ENCODE measurements at regions not wholly inside any gene's neighbourhood (a gene's known extent, or its start where the extent isn't known, plus 50 kb on each side); places are given as distances from the start of the nearest gene placed in this dataset.

DNA sequence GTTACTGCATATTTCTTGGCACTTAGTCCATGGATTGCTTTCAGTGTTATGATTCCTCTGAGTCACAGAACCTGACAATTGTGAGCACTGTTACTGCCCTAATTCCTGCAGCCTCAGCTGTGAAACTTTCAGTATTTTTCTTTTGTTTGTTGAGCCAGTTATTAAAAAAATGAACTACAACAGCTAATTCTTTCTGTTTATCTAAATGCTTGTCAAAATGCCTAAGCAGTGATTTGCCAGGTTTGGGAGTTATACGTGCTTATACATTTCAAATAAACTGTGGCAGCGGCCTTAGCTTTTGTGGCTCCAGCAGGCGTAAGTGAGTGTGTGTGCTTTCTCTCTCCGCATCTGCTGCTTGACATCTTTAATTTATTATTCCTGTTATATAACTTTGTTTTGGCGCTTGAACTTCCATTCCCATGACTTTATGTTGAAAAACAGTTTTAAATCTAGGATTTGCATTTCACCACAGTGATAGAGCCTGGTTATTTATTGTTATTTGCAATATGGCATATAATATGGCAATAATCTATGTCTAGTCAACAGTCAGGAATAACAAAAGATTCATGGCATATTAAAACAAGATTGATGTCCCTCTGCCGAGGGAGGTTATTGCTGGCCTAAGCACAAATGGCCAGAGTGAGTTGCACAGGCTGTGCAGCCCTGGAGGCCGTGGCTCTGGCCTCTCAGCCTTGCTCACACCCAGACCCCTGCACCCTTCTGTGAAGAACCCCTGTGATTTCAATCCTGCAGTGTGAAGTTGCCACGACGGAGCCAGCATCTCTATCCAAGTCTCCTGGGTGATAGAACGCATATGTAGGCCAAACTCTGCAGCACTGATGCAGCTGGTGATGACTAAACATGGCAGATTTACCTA lies 303.4 kb downstream of the THBS2 start:
- Histone ChIP-seq H3K27ac (no peak overlapping the region), H3K36me3 (no peaks in the 10 kb centered on the region), H3K4me1 (no peaks in the 10 kb centered on the region), H3K4me3 (no peak overlapping the region), H3K27me3 (peaks cover 9% of the 10 kb centered on the region), H3K9me3 (no peaks in the 10 kb centered on the region)
- DNase-seq (no peak), ATAC-seq (no peak)
- intact Hi-C loops (cut with DNase I) = no loop called here
- TF ChIP-seq, protein P1, sequence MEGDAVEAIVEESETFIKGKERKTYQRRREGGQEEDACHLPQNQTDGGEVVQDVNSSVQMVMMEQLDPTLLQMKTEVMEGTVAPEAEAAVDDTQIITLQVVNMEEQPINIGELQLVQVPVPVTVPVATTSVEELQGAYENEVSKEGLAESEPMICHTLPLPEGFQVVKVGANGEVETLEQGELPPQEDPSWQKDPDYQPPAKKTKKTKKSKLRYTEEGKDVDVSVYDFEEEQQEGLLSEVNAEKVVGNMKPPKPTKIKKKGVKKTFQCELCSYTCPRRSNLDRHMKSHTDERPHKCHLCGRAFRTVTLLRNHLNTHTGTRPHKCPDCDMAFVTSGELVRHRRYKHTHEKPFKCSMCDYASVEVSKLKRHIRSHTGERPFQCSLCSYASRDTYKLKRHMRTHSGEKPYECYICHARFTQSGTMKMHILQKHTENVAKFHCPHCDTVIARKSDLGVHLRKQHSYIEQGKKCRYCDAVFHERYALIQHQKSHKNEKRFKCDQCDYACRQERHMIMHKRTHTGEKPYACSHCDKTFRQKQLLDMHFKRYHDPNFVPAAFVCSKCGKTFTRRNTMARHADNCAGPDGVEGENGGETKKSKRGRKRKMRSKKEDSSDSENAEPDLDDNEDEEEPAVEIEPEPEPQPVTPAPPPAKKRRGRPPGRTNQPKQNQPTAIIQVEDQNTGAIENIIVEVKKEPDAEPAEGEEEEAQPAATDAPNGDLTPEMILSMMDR (IDR thresholded peaks at IDR 0.05) = no peak

DNA sequence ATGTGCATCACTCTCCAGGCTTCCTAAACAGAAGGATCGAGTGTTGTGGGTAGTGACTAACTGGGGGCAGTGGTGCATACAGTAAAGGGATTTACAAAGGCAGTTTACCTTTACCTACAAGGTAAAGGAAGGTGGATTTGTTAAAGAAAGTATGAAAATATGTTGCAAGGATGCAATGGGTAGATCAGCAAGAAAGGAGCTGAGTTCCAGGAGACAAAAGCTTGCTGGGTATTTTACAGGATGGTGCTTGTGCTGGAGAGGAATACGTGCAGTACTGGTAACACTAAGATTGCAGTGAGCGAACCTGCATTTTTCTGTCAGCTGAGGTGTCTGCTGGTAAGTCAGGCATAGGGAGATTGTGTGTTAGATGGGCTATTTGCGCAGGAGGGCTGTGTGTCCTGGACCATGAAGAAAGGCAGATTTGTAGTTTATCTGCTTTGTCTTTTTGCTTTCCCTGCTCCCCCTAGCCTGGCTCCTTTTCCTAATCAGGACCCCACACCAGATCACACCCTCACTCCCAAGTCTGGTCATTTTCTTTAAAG lies 304.6 kb downstream of the THBS2 start:
- Histone ChIP-seq H3K27ac (no peak overlapping the region), H3K4me1 (no peaks in the 10 kb centered on the region), H3K4me3 (no peak overlapping the region), H3K9me3 (no peaks in the 10 kb centered on the region), H3K27me3 (peaks cover 9% of the 10 kb centered on the region), H3K36me3 (no peaks in the 10 kb centered on the region)
- ATAC-seq (no peak), DNase-seq (no peak)
- TF ChIP-seq, protein P1 (IDR thresholded peaks at IDR 0.05) = no peak
- intact Hi-C loops (cut with DNase I) = no loop called here

DNA sequence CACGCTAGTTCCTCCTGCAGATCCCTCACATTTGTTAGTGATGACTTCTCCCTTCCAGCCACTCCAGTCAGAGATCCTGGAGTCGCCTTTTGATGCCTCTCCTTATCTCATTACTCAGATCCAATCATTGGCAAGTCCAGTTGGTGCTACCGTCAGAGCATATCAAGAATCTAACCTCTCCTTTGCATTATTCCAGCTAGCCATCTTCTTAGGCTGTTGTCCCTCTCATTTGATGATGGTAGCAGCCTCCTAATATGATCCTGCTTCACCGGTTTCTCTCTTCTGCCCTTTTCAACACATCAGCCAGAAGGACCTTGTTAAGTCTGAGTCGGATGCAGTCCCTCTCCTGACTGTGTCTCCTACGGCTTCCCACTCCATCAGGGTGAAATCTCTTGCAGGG lies 305.6 kb downstream of the THBS2 start:
- H3K9me3 ChIP-seq = no peaks in the 10 kb centered on the region
- intact Hi-C loops (cut with DNase I) = no loop called here
- H3K4me3 ChIP-seq = no peak overlapping the region
- no peaks in the 10 kb centered on the region for H3K27me3 ChIP-seq
- no peaks in the 10 kb centered on the region for H3K36me3 ChIP-seq
- no peak for ATAC-seq
- no peak overlapping the region for H3K27ac ChIP-seq
- TF ChIP-seq, protein P1 (IDR thresholded peaks at IDR 0.05) = no peak
- H3K4me1 ChIP-seq = no peaks in the 10 kb centered on the region
- no peak for DNase-seq

DNA sequence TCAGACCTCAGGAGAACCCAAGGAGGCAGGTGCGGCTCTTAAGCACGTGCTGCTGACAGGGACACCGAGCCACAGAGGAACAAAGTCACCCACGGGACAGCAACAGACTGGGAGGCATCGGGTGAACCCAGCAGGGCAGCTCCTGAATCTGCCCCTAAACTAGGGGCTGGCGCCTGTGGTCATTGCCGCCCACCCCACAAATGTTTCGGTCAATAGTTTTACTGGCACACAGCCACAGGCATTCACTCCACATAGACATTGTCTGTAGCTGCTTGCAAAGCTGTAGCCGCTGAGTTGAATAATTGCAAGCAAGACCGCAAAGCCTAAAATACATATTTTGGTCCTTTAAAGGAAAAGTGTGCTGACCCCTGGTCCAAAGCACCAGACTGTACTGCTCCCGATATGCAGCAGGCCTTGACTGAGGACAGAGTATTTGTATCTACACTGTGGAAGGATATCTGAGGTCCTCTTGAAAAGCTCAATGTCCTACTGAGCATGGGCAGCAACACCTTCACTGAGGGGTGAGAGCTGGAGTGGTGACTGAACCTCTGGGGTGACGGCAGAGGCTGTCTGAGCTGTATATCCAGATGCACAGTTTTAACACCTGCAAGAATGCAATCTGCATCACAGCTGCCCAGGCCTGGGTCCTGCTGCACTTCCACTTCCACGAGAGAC lies 310.3 kb downstream of the THBS2 start:
- intact Hi-C loops (cut with DNase I) = no loop called here
- DNase-seq = no peak
- Histone ChIP-seq H3K27ac (no peak overlapping the region), H3K9me3 (no peaks in the 10 kb centered on the region), H3K4me1 (no peaks in the 10 kb centered on the region), H3K36me3 (no peaks in the 10 kb centered on the region), H3K27me3 (no peaks in the 10 kb centered on the region), H3K4me3 (no peak overlapping the region)
- ATAC-seq = no peak
- TF ChIP-seq, protein P1 (IDR thresholded peaks at IDR 0.05) = no peak

DNA sequence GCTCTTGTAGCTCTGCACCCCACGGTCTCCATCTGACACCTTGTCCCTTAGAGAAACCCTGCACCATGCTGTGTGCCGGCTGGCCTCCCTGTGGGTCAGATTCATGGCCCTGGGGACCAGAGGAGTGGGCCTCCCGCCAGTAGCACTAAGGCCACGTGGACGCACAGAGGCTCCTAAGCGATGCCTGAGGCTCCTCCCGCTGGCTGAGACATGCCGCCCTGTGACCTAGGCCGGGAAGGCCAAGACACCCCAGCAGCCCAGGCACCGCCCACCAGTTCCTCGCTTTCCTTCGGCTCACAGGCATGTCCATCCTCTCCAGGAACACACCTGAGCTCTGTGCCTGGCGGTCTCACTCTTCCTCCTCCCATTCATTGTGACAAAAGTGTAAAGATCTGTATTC lies 311.0 kb downstream of the THBS2 start:
- no peak for DNase-seq
- TF ChIP-seq, protein P1 (IDR thresholded peaks at IDR 0.05) = no peak
- no peak for ATAC-seq
- H3K9me3 ChIP-seq = no peaks in the 10 kb centered on the region
- no peaks in the 10 kb centered on the region for H3K4me1 ChIP-seq
- no peak overlapping the region for H3K4me3 ChIP-seq
- H3K27me3 ChIP-seq = no peaks in the 10 kb centered on the region
- H3K27ac ChIP-seq = no peak overlapping the region
- intact Hi-C loops (cut with DNase I) = no loop called here
- H3K36me3 ChIP-seq = no peaks in the 10 kb centered on the region
